ENCODE measurements at regions not wholly inside any gene's neighbourhood (a gene's known extent, or its start where the extent isn't known, plus 50 kb on each side); places are given as distances from the start of the nearest gene placed in this dataset.

DNA sequence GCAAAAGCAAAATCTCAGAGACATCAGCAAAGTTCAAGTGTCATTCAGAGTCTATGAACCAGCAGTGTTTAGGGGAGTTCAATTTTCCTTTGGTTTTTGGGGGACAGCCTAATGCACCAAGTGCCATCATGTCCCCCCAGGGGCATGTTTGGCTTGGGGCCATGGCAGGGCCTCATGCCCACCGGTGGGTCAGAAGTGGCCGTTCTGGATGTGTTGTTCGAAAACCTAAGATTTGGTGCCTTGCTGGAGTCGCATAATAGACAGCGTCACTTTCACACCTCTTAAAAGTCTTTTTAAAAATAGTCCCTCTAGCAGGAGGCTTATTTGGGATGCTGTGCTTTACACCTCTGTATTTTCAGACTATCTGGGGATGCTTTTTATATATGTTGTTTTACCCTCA is 250.1 kb downstream of the ZNF536 start:
- Mint-ChIP-seq H3K9me3 (peaks cover 10% of the 10 kb centered on the region), H3K27me3 (peaks cover 2% of the 10 kb centered on the region), H3K36me3 (ENCODE audit: low read depth) (peaks cover 1% of the 10 kb centered on the region), H3K27ac (no peak overlapping the region), H3K4me3 (no peak overlapping the region), H3K4me1 (no peaks in the 10 kb centered on the region)
- DNase-seq: no peak
- ATAC-seq: no peak

GRCh38 chr19:30621326-30621920 is 249.2 kb downstream of the ZNF536 start:
- no peaks in the 10 kb centered on the region for H3K4me1 Mint-ChIP-seq
- no peak overlapping the region for H3K27ac Mint-ChIP-seq
- peaks cover 10% of the 10 kb centered on the region for H3K9me3 Mint-ChIP-seq
- peaks cover 1% of the 10 kb centered on the region for H3K36me3 Mint-ChIP-seq (ENCODE audit: low read depth)
- H3K4me3 Mint-ChIP-seq: no peak overlapping the region
- DNase-seq: no peak
- peaks cover 2% of the 10 kb centered on the region for H3K27me3 Mint-ChIP-seq
- ATAC-seq: no peak

- ATAC-seq (no peak), DNase-seq (no peak)
- Mint-ChIP-seq H3K27me3 (peaks cover 2% of the 10 kb centered on the region), H3K4me3 (no peak overlapping the region), H3K36me3 (ENCODE audit: low read depth) (peaks cover 1% of the 10 kb centered on the region), H3K27ac (no peak overlapping the region), H3K4me1 (no peaks in the 10 kb centered on the region), H3K9me3 (peaks cover 10% of the 10 kb centered on the region)
Observed at GRCh38 chr19:30620354-30620753, 248.2 kb downstream of the ZNF536 start.

DNA sequence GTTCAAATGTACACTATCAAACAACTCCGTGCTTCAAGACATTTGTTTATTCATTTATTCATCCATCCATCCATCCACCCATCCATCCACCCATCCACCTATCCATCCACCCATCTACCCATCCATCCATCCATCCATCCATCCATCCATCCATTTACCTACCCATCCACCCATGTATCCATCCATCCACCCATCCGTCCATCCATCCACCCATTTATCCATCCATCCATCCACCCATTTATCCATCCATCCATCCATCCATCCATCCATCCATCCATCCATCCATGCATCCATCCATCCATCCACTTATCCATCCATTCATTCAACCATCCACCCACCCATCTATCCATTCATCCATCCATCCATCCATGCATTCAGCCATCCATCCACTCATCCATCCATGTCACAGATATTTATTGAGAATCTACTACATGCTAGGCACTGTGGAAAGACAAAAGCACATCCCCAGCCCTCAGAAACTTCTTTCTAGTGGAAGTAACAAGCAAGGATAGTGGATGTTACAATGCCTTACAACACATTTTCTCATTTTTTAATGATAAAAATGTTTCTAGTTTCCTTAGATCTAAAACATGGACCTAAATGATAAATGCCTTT is 237.6 kb downstream of the ZNF536 start:
- peaks cover 6% of the 10 kb centered on the region for H3K9me3 Mint-ChIP-seq
- no peaks in the 10 kb centered on the region for H3K36me3 Mint-ChIP-seq (ENCODE audit: low read depth)
- no peak overlapping the region for H3K4me3 Mint-ChIP-seq
- no peak for DNase-seq
- no peaks in the 10 kb centered on the region for H3K27me3 Mint-ChIP-seq
- no peaks in the 10 kb centered on the region for H3K4me1 Mint-ChIP-seq
- no peak for ATAC-seq
- H3K27ac Mint-ChIP-seq: no peak overlapping the region

DNA sequence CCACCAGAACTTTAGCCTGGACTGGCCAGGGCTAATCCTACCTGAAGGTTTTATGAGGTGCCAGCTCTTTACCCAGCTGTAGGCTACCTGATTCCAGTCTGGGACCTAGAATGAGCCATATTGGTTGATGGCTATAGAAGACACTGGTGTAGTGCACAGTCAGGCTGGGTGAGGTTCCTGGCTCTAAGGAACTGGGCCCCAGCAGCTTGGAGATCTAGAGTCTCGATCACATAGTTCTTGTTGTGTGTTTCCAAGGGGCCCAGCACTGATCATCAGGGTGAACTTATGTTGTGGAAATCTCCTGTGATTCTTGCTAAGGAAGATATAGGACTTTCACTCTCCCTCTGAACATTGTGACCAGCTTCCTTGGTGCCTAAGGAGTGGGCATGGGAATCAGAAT is 236.3 kb downstream of the ZNF536 start:
- Mint-ChIP-seq H3K36me3 (ENCODE audit: low read depth) (no peaks in the 10 kb centered on the region), H3K27ac (no peak overlapping the region), H3K9me3 (peaks cover 6% of the 10 kb centered on the region), H3K4me1 (no peaks in the 10 kb centered on the region), H3K4me3 (no peak overlapping the region), H3K27me3 (no peaks in the 10 kb centered on the region)
- DNase-seq (no peak), ATAC-seq (no peak)
